ENCODE measurements at regions not wholly inside any gene's neighbourhood (a gene's known extent, or its start where the extent isn't known, plus 50 kb on each side); places are given as distances from the start of the nearest gene placed in this dataset.

- no peak overlapping the region for H3K4me3 ChIP-seq (ENCODE audit: low read depth, low read length)
- no peak for TF ChIP-seq CTCF (IDR thresholded peaks at IDR 0.05; ENCODE audit: low read depth, low read length, missing control alignments)
- DNase-seq (ENCODE audit: low read depth): no peak
Measured at GRCh38 chr16:50940275-50940854, 198.5 kb downstream of the CYLD start.

- no peak for TF ChIP-seq CTCF (IDR thresholded peaks at IDR 0.05; ENCODE audit: low read depth, low read length, missing control alignments)
- no peak for DNase-seq (ENCODE audit: low read depth)
Measured at GRCh38 chr16:50939356-50939755, 197.5 kb downstream of the CYLD start.

GRCh38 chr16:50938932-50939331, 197.0 kb downstream of the CYLD start:
- no peak for DNase-seq (ENCODE audit: low read depth)

More at GRCh38 chr16:50939356-50939755, 197.5 kb downstream of the CYLD start:
- H3K4me3 ChIP-seq (ENCODE audit: low read depth, low read length): no peak overlapping the region

GRCh38 chr16:50933262-50933661, 191.4 kb downstream of the CYLD start:
- H3K4me3 ChIP-seq (ENCODE audit: low read depth, low read length): no peak overlapping the region
- no peak for TF ChIP-seq CTCF (IDR thresholded peaks at IDR 0.05; ENCODE audit: low read depth, low read length, missing control alignments)
- no peak for DNase-seq (ENCODE audit: low read depth)

More at GRCh38 chr16:50938932-50939331, 197.0 kb downstream of the CYLD start:
- H3K4me3 ChIP-seq (ENCODE audit: low read depth, low read length): no peak overlapping the region
- no peak for TF ChIP-seq CTCF (IDR thresholded peaks at IDR 0.05; ENCODE audit: low read depth, low read length, missing control alignments)

GRCh38 chr16:50932348-50932935, 190.6 kb downstream of the CYLD start:
- no peak overlapping the region for H3K4me3 ChIP-seq (ENCODE audit: low read depth, low read length)
- no peak for TF ChIP-seq CTCF (IDR thresholded peaks at IDR 0.05; ENCODE audit: low read depth, low read length, missing control alignments)
- no peak for DNase-seq (ENCODE audit: low read depth)

- H3K4me3 ChIP-seq (ENCODE audit: low read depth, low read length): no peak overlapping the region
- no peak for DNase-seq (ENCODE audit: low read depth)
Measured at GRCh38 chr16:50928065-50928464, 186.2 kb downstream of the CYLD start.

More at GRCh38 chr16:50928065-50928464, 186.2 kb downstream of the CYLD start:
- TF ChIP-seq CTCF (IDR thresholded peaks at IDR 0.05; ENCODE audit: low read depth, low read length, missing control alignments): no peak
